ENCODE measurements at regions not wholly inside any gene's neighbourhood (a gene's known extent, or its start where the extent isn't known, plus 50 kb on each side); places are given as distances from the start of the nearest gene placed in this dataset.

- in situ Hi-C loops (cut with MboI; ENCODE audit: low pct_unique_long_range_greater_than_20kb in 2 of 9, low sequenced_read_pairs in 9 of 9, unreplicated experiment in 9 of 9) = no loop called here
- no peak for ATAC-seq (replicated peaks in 6 of 8)
- Histone ChIP-seq H3K27ac (no peak overlapping the region), H3K4me3 (no peak overlapping the region), H3K4me1 (replicated peaks in 1 of 2) (no peaks in the 10 kb centered on the region)
Observed at GRCh38 chrX:113075521-113075920, 234.9 kb upstream of the AMOT start.

GRCh38 chrX:113059714-113060113 lies 219.1 kb upstream of the AMOT start:
- 80 to 100% (median 91%) methylated on average over 1 of the region's 1 CpG; no CpG with 5 or more reads in 7 of the 10 experiments for WGBS, 10 experiments
- no peak for ATAC-seq (replicated peaks in 6 of 8)
- in situ Hi-C loops (cut with MboI; ENCODE audit: low pct_unique_long_range_greater_than_20kb in 2 of 9, low sequenced_read_pairs in 9 of 9, unreplicated experiment in 9 of 9) = no loop called here
- Histone ChIP-seq H3K4me3 (no peak overlapping the region), H3K4me1 (replicated peaks in 1 of 2) (no peaks in the 10 kb centered on the region), H3K27ac (no peak overlapping the region)

- Histone ChIP-seq H3K27ac (no peak overlapping the region), H3K4me1 (replicated peaks in 1 of 2) (no peaks in the 10 kb centered on the region), H3K4me3 (no peak overlapping the region)
- ATAC-seq (replicated peaks in 6 of 8) = no peak
- in situ Hi-C loops (cut with MboI; ENCODE audit: low pct_unique_long_range_greater_than_20kb in 2 of 9, low sequenced_read_pairs in 9 of 9, unreplicated experiment in 9 of 9) = no loop called here
- WGBS, 10 experiments = 7 to 100% (median 80%) methylated on average over 1 to 6 of the region's 6 CpGs; no CpG with 5 or more reads in 3 of the 10 experiments
Observed at GRCh38 chrX:113058634-113059033, 218.0 kb upstream of the AMOT start.

GRCh38 chrX:113048896-113049295 lies 208.3 kb upstream of the AMOT start:
- in situ Hi-C loops (cut with MboI; ENCODE audit: low pct_unique_long_range_greater_than_20kb in 2 of 9, low sequenced_read_pairs in 9 of 9, unreplicated experiment in 9 of 9) = no loop called here
- 0 to 100% (median 40%) methylated on average over 1 of the region's 1 CpG; no CpG with 5 or more reads in 7 of the 10 experiments for WGBS, 10 experiments

GRCh38 chrX:113048480-113048879 lies 207.8 kb upstream of the AMOT start:
- in situ Hi-C loops (cut with MboI; ENCODE audit: low pct_unique_long_range_greater_than_20kb in 2 of 9, low sequenced_read_pairs in 9 of 9, unreplicated experiment in 9 of 9) = no loop called here
- 0 to 94% (median 73%) methylated on average over 1 to 2 of the region's 2 CpGs; no CpG with 5 or more reads in 4 of the 10 experiments for WGBS, 10 experiments

More at GRCh38 chrX:113048896-113049295, 208.3 kb upstream of the AMOT start:
- no peaks in the 10 kb centered on the region for H3K4me1 ChIP-seq (replicated peaks in 1 of 2)
- H3K27ac ChIP-seq = no peak overlapping the region
- no peak overlapping the region for H3K4me3 ChIP-seq
- ATAC-seq (replicated peaks in 6 of 8) = no peak

GRCh38 chrX:113033966-113034680 lies 193.5 kb upstream of the AMOT start:
- ATAC-seq (replicated peaks in 6 of 8) = no peak
- Histone ChIP-seq H3K4me1 (replicated peaks in 1 of 2) (no peaks in the 10 kb centered on the region), H3K4me3 (no peak overlapping the region), H3K27ac (no peak overlapping the region)
- in situ Hi-C loops (cut with MboI; ENCODE audit: low pct_unique_long_range_greater_than_20kb in 2 of 9, low sequenced_read_pairs in 9 of 9, unreplicated experiment in 9 of 9) = no loop called here
- WGBS, 10 experiments = 0 to 82% (median 62%) methylated on average over 1 to 3 of the region's 3 CpGs; no CpG with 5 or more reads in 6 of the 10 experiments

More at GRCh38 chrX:113048480-113048879, 207.8 kb upstream of the AMOT start:
- Histone ChIP-seq H3K4me1 (replicated peaks in 1 of 2) (no peaks in the 10 kb centered on the region), H3K27ac (no peak overlapping the region), H3K4me3 (no peak overlapping the region)
- ATAC-seq (replicated peaks in 6 of 8) = no peak

- Histone ChIP-seq H3K4me1 (replicated peaks in 1 of 2) (no peaks in the 10 kb centered on the region), H3K4me3 (no peak overlapping the region)
- ATAC-seq (replicated peaks in 6 of 8) = no peak
Observed at GRCh38 chrX:113019958-113020357, 179.3 kb upstream of the AMOT start.

GRCh38 chrX:113009837-113010236 lies 169.2 kb upstream of the AMOT start:
- H3K4me1 ChIP-seq (replicated peaks in 1 of 2) = no peaks in the 10 kb centered on the region
- no peak for ATAC-seq (replicated peaks in 6 of 8)
- H3K27ac ChIP-seq = no peak overlapping the region
- in situ Hi-C loops (cut with MboI; ENCODE audit: low pct_unique_long_range_greater_than_20kb in 2 of 9, low sequenced_read_pairs in 9 of 9, unreplicated experiment in 9 of 9) = no loop called here
- no peak overlapping the region for H3K4me3 ChIP-seq
- 60% methylated on average over 1 of the region's 1 CpG; no CpG with 5 or more reads in 9 of the 10 experiments for WGBS, 10 experiments

More at GRCh38 chrX:113019958-113020357, 179.3 kb upstream of the AMOT start:
- in situ Hi-C loops (cut with MboI; ENCODE audit: low pct_unique_long_range_greater_than_20kb in 2 of 9, low sequenced_read_pairs in 9 of 9, unreplicated experiment in 9 of 9) = no loop called here
- H3K27ac ChIP-seq = no peak overlapping the region

- Histone ChIP-seq H3K4me3 (no peak overlapping the region), H3K27ac (no peak overlapping the region), H3K4me1 (replicated peaks in 1 of 2) (no peaks in the 10 kb centered on the region)
- ATAC-seq (replicated peaks in 6 of 8) = no peak
- in situ Hi-C loops (cut with MboI; ENCODE audit: low pct_unique_long_range_greater_than_20kb in 2 of 9, low sequenced_read_pairs in 9 of 9, unreplicated experiment in 9 of 9) = no loop called here
- WGBS, 10 experiments = 0 to 100% (median 95%) methylated on average over 1 to 2 of the region's 3 CpGs; no CpG with 5 or more reads in 6 of the 10 experiments
Observed at GRCh38 chrX:113009029-113009428, 168.4 kb upstream of the AMOT start.

- no peak overlapping the region for H3K4me3 ChIP-seq
- WGBS, 10 experiments = 40 to 100% (median 78%) methylated on average over 1 to 5 of the region's 6 CpGs; no CpG with 5 or more reads in 6 of the 10 experiments
Observed at GRCh38 chrX:113001836-113002235, 161.2 kb upstream of the AMOT start.

GRCh38 chrX:112997991-112998390 lies 157.4 kb upstream of the AMOT start:
- ATAC-seq (replicated peaks in 6 of 8) = no peak
- WGBS, 10 experiments = 20 to 100% (median 57%) methylated on average over 1 of the region's 1 CpG; no CpG with 5 or more reads in 6 of the 10 experiments
- no peak overlapping the region for H3K4me3 ChIP-seq
- H3K27ac ChIP-seq = no peak overlapping the region
- no peaks in the 10 kb centered on the region for H3K4me1 ChIP-seq (replicated peaks in 1 of 2)
- in situ Hi-C loops (cut with MboI; ENCODE audit: low pct_unique_long_range_greater_than_20kb in 2 of 9, low sequenced_read_pairs in 9 of 9, unreplicated experiment in 9 of 9) = no loop called here

More at GRCh38 chrX:113001836-113002235, 161.2 kb upstream of the AMOT start:
- H3K27ac ChIP-seq = no peak overlapping the region
- H3K4me1 ChIP-seq (replicated peaks in 1 of 2) = no peaks in the 10 kb centered on the region
- ATAC-seq (replicated peaks in 6 of 8) = no peak
- in situ Hi-C loops (cut with MboI; ENCODE audit: low pct_unique_long_range_greater_than_20kb in 2 of 9, low sequenced_read_pairs in 9 of 9, unreplicated experiment in 9 of 9) = no loop called here

GRCh38 chrX:112991801-112992200 lies 151.2 kb upstream of the AMOT start:
- WGBS, 10 experiments = 0 to 100% (median 95%) methylated on average over 1 to 2 of the region's 2 CpGs; no CpG with 5 or more reads in 5 of the 10 experiments
- in situ Hi-C loops (cut with MboI; ENCODE audit: low pct_unique_long_range_greater_than_20kb in 2 of 9, low sequenced_read_pairs in 9 of 9, unreplicated experiment in 9 of 9) = no loop called here

GRCh38 chrX:112979879-112980278 lies 139.2 kb upstream of the AMOT start:
- 0 to 88% (median 80%) methylated on average over 1 of the region's 1 CpG; no CpG with 5 or more reads in 5 of the 10 experiments for WGBS, 10 experiments
- in situ Hi-C loops (cut with MboI; ENCODE audit: low pct_unique_long_range_greater_than_20kb in 2 of 9, low sequenced_read_pairs in 9 of 9, unreplicated experiment in 9 of 9) = no loop called here
- Histone ChIP-seq H3K4me1 (replicated peaks in 1 of 2) (no peaks in the 10 kb centered on the region), H3K27ac (no peak overlapping the region), H3K4me3 (no peak overlapping the region)
- ATAC-seq (replicated peaks in 6 of 8) = no peak

More at GRCh38 chrX:112991801-112992200, 151.2 kb upstream of the AMOT start:
- no peaks in the 10 kb centered on the region for H3K4me1 ChIP-seq (replicated peaks in 1 of 2)
- no peak overlapping the region for H3K27ac ChIP-seq
- ATAC-seq (replicated peaks in 6 of 8) = no peak
- no peak overlapping the region for H3K4me3 ChIP-seq

All from motor neuron (in vitro differentiated cells).